PC-3 (cell line): ENCODE measurements at regions not wholly inside any gene's neighbourhood (a gene's known extent, or its start where the extent isn't known, plus 50 kb on each side); places are given as distances from the start of the nearest gene placed in this dataset.

ENCODE experiments used
- ATAC-seq: fragments of 200-7000 bp; cut with Tn5 transposase; 2 replicates; pipeline ENCODE4 v1.9.1; 2020; ENCODE audit warnings: mild to moderate bottlenecking, moderate library complexity
- BruUV-seq: library from RNA; stranded (reverse); fragments of 400-500 nt; replicated peaks from 2 replicates; lab custom pipeline; 2021; lab: Mats Ljungman, UMichigan
- CTCF ChIA-PET: fragments of 300-600 bp; sonication (Branson Sonifier 250); formaldehyde crosslinking; loops from one replicate; lab custom pipeline; 2022; ENCODE audit warnings: antibody characterized with exemption; lab: Charles Lee
- POLR2A ChIA-PET: fragments of 300-600 bp; sonication (Branson Sonifier 250); formaldehyde crosslinking; loops from one replicate; lab custom pipeline; 2022; ENCODE audit warnings: antibody characterized with exemption; ENCODE audit not compliant: unreplicated experiment; lab: Charles Lee
- DNase-seq: peaks from one replicate; pipeline ENCODE4 v3.0.0-alpha.2; 2015
- H2AFZ ChIP-seq: fragments of 300-600 bp; sonication (generic); 2 replicates; pipeline ENCODE4 v1.6.0; 2016; ENCODE audit warnings: antibody characterized with exemption, low read length
- H3F3A ChIP-seq: fragments of 300-600 bp; sonication (generic); one replicate; pipeline ENCODE4 v1.6.0; 2017; ENCODE audit warnings: antibody characterized with exemption, low read length, control low read depth, mild to moderate bottlenecking; ENCODE audit not compliant: unreplicated experiment
- H3K27ac ChIP-seq: fragments of 300-600 bp; sonication (generic); 2 replicates; pipeline ENCODE4 v1.5.1; 2016; ENCODE audit warnings: mild to moderate bottlenecking, low read length
- H3K27me3 ChIP-seq: fragments of 300-600 bp; sonication (generic); 2 replicates; pipeline ENCODE4 v1.6.1; 2016; ENCODE audit warnings: low read length, mixed read lengths
- H3K36me3 ChIP-seq: fragments of 300-600 bp; sonication (generic); 2 replicates; pipeline ENCODE4 v1.6.1; 2016; ENCODE audit warnings: low read depth, mixed run types, low read length, mixed read lengths
- H3K4me1 ChIP-seq: fragments of 300-600 bp; sonication (generic); 2 replicates; pipeline ENCODE4 v1.5.1; 2016; ENCODE audit warnings: low read length; ENCODE audit not compliant: insufficient read depth
- H3K4me2 ChIP-seq: fragments of 300-600 bp; sonication (generic); 2 replicates; pipeline ENCODE4 v1.6.0; 2016; ENCODE audit warnings: low read length
- H3K4me3 ChIP-seq: fragments of 300-600 bp; sonication (generic); 2 replicates; pipeline ENCODE4 v1.5.1; 2016; ENCODE audit warnings: mild to moderate bottlenecking, low read length, mixed read lengths
- H3K79me2 ChIP-seq: fragments of 300-600 bp; sonication (generic); 2 replicates; pipeline ENCODE4 v1.6.1; 2017; ENCODE audit warnings: low read length, mixed read lengths
- H3K9ac ChIP-seq: fragments of 300-600 bp; sonication (generic); 2 replicates; pipeline ENCODE4 v1.6.0; 2016; ENCODE audit warnings: mild to moderate bottlenecking, low read length
- H3K9me2 ChIP-seq: fragments of 300-600 bp; sonication (generic); replicated peaks from 2 replicates; pipeline ENCODE4 v1.6.1; 2016; ENCODE audit warnings: mixed run types, low read length, mixed read lengths
- H3K9me3 ChIP-seq: fragments of 300-600 bp; sonication (generic); 2 replicates; pipeline ENCODE4 v1.6.1; 2016; ENCODE audit warnings: low read length, mixed read lengths
- H4K20me1 ChIP-seq: fragments of 300-600 bp; sonication (generic); 2 replicates; pipeline ENCODE4 v1.6.1; 2016; ENCODE audit warnings: low read length, mixed read lengths
- EZH2 ChIP-seq: fragments of 300-600 bp; sonication (generic); IDR thresholded peaks from one replicate; pipeline ENCODE4 v1.6.1; 2017; ENCODE audit warnings: antibody characterized with exemption, mild to moderate bottlenecking, low read length; ENCODE audit not compliant: unreplicated experiment
- EZH2phosphoT487 ChIP-seq: fragments of 300-600 bp; sonication (generic); IDR thresholded peaks from 2 replicates; pipeline ENCODE4 v1.6.1; 2018; ENCODE audit warnings: mild to moderate bottlenecking, antibody characterized with exemption, low read length, borderline replicate concordance
- intact Hi-C: fragments of 100-400 bp; cut with micrococcal nuclease; formaldehyde crosslinking; loops from 2 replicates; pipeline ENCODE4 v1.9.0; 2023
- TF ChIP-seq, protein P1 (sequence below): fragments of 300-600 bp; sonication (generic); conservative IDR thresholded peaks from 2 replicates; pipeline ENCODE4 v1.5.1; 2017; ENCODE audit warnings: antibody characterized with exemption, low read depth, mild to moderate bottlenecking, low read length

DNA sequence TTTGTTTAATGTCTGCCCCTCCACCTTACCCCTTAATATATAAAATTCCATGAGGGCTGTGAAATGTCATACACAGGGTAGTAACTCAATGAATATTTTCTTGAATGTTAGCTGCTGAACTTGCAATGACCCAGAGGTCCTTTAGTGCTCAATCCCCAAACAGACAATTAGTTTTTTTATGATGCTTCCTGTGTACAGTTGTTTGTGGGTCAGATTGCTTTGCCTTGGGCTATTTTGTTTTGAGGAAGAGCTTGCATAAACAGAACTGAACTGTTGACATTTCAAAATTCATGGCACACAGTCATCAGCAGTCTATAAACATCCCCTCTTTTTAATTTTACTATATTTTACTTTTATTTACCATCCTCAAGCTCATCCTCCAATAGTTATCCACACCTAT lies 820.5 kb upstream of the SEL1L start:
- intact Hi-C loops = no loop called here
- H3K9me2 ChIP-seq = no peaks in the 10 kb centered on the region
- no peaks in the 10 kb centered on the region for H3F3A ChIP-seq
- no peaks in the 10 kb centered on the region for H3K79me2 ChIP-seq
- H3K4me1 ChIP-seq = no peaks in the 10 kb centered on the region
- ChIA-PET CTCF (no interaction called here), POLR2A (no interaction called here)
- no peak overlapping the region for H3K4me2 ChIP-seq
- BruUV-seq = no TSS peak
- DNase-seq = no peak
- H2AFZ ChIP-seq = no peak overlapping the region
- no peak overlapping the region for H3K27ac ChIP-seq
- no peaks in the 10 kb centered on the region for H3K27me3 ChIP-seq
- H3K36me3 ChIP-seq = no peaks in the 10 kb centered on the region
- no peak overlapping the region for H3K9ac ChIP-seq
- no peaks in the 10 kb centered on the region for H4K20me1 ChIP-seq
- H3K4me3 ChIP-seq = no peak overlapping the region
- TF ChIP-seq EZH2phosphoT487 (no peak), EZH2 (no peak)
- TF ChIP-seq, protein P1, sequence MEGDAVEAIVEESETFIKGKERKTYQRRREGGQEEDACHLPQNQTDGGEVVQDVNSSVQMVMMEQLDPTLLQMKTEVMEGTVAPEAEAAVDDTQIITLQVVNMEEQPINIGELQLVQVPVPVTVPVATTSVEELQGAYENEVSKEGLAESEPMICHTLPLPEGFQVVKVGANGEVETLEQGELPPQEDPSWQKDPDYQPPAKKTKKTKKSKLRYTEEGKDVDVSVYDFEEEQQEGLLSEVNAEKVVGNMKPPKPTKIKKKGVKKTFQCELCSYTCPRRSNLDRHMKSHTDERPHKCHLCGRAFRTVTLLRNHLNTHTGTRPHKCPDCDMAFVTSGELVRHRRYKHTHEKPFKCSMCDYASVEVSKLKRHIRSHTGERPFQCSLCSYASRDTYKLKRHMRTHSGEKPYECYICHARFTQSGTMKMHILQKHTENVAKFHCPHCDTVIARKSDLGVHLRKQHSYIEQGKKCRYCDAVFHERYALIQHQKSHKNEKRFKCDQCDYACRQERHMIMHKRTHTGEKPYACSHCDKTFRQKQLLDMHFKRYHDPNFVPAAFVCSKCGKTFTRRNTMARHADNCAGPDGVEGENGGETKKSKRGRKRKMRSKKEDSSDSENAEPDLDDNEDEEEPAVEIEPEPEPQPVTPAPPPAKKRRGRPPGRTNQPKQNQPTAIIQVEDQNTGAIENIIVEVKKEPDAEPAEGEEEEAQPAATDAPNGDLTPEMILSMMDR = no peak
- ATAC-seq = no peak
- peaks cover 5% of the 10 kb centered on the region; the same call in 1 of the 2 replicates for H3K9me3 ChIP-seq

DNA sequence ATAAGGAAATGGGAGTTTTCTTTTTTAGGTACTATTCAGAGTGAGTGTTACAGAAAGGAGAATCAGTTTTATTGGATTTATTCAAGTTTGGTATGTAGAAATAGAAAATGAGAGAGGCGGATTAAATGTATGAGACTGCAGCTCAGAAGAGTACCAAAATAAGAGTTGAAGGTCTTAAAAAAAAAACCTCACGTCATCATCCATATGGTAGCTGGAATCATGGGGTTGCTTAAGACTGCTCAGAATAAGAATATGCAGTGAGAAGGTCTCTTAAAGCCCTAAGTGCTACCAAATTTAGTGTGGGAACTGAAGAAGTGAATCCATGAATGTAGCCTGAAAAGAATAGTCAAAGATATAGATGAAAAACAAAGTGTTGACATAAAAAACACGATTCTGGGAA lies 825.5 kb upstream of the SEL1L start:
- Histone ChIP-seq H3K36me3 (no peaks in the 10 kb centered on the region), H3K4me1 (no peaks in the 10 kb centered on the region), H3F3A (no peaks in the 10 kb centered on the region), H4K20me1 (no peaks in the 10 kb centered on the region), H3K9ac (no peak overlapping the region), H3K9me2 (no peaks in the 10 kb centered on the region), H3K79me2 (no peaks in the 10 kb centered on the region), H3K27me3 (no peaks in the 10 kb centered on the region), H3K27ac (no peak overlapping the region), H3K4me2 (no peak overlapping the region), H3K9me3 (peaks cover 9% of the 10 kb centered on the region), H3K4me3 (no peak overlapping the region), H2AFZ (no peak overlapping the region)
- ChIA-PET POLR2A (no interaction called here), CTCF (no interaction called here)
- no peak for TF ChIP-seq EZH2
- TF ChIP-seq, protein P1 = no peak
- no peak for TF ChIP-seq EZH2phosphoT487
- BruUV-seq = no TSS peak
- no peak for DNase-seq
- intact Hi-C loops = no loop called here
- no peak for ATAC-seq

DNA sequence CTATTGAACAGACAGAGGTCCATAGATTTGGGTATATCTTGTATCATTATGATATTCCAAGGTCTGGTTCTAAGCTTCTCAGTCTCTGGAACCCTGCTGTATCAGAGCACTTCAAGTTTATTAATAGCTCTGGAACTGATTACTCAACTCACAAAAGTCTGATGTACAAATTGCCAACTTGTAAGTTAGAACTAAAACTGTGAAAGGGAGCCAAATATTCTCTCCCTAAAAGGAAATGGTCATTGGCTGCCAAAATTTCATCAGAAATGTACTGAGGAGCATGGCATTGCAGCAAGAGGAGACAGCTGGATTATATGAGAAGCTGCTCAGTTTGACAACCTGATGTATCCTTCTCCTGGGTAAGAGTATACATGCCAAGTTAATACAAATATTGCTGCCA lies 828.8 kb upstream of the SEL1L start:
- no peak overlapping the region for H3K9ac ChIP-seq
- intact Hi-C loops = no loop called here
- H3K9me3 ChIP-seq = peaks cover 9% of the 10 kb centered on the region
- H3K79me2 ChIP-seq = no peaks in the 10 kb centered on the region
- H4K20me1 ChIP-seq = no peaks in the 10 kb centered on the region
- H3K27me3 ChIP-seq = no peaks in the 10 kb centered on the region
- no peak overlapping the region for H3K27ac ChIP-seq
- H2AFZ ChIP-seq = no peak overlapping the region
- H3F3A ChIP-seq = no peaks in the 10 kb centered on the region
- H3K4me1 ChIP-seq = no peaks in the 10 kb centered on the region
- ATAC-seq = no peak
- ChIA-PET POLR2A (no interaction called here), CTCF (no interaction called here)
- no peak for TF ChIP-seq EZH2phosphoT487
- no peaks in the 10 kb centered on the region for H3K36me3 ChIP-seq
- H3K9me2 ChIP-seq = no peaks in the 10 kb centered on the region
- no TSS peak for BruUV-seq
- DNase-seq = no peak
- no peak overlapping the region for H3K4me3 ChIP-seq
- H3K4me2 ChIP-seq = no peak overlapping the region
